Parathyroid adenoma (tissue), 2 donors: ENCODE measurements at regions not wholly inside any gene's neighbourhood (a gene's known extent, or its start where the extent isn't known, plus 50 kb on each side); places are given as distances from the start of the nearest gene placed in this dataset.

Experiments
- H2AFZ ChIP-seq: fragments of 300-600 bp; sonication (generic); one replicate; pipeline ENCODE4 v1.7.0; 2017; ENCODE audit warnings: antibody characterized with exemption, mild to moderate bottlenecking
- H3K27ac ChIP-seq: fragments of 300-600 bp; sonication (generic); one replicate; pipeline ENCODE4 v1.7.0; 2017
- H3K27me3 ChIP-seq: fragments of 300-600 bp; sonication (generic); one replicate; pipeline ENCODE4 v1.7.0; 2017; ENCODE audit warnings: low read length; ENCODE audit not compliant: control insufficient read depth, insufficient read depth
- H3K36me3 ChIP-seq: fragments of 300-600 bp; sonication (generic); one replicate; pipeline ENCODE4 v1.7.0; 2017; ENCODE audit warnings: low read length; ENCODE audit not compliant: control insufficient read depth, insufficient read depth
- H3K4me1 ChIP-seq: fragments of 300-600 bp; sonication (generic); one replicate; pipeline ENCODE4 v1.7.0; 2017; ENCODE audit warnings: control low read depth
- H3K4me2 ChIP-seq: fragments of 300-600 bp; sonication (generic); one replicate; pipeline ENCODE4 v1.7.0; 2017; ENCODE audit warnings: low read length
- H3K4me3 ChIP-seq: fragments of 300-600 bp; sonication (generic); one replicate; pipeline ENCODE4 v1.7.0; 2017; ENCODE audit warnings: low read depth, low read length
- H3K79me2 ChIP-seq: fragments of 300-600 bp; sonication (generic); one replicate; pipeline ENCODE4 v1.7.0; 2017; ENCODE audit warnings: control low read depth
- H3K9ac ChIP-seq: fragments of 300-600 bp; sonication (generic); one replicate; pipeline ENCODE4 v1.7.0; 2017; ENCODE audit warnings: mild to moderate bottlenecking
- H3K9me3 ChIP-seq: fragments of 300-600 bp; sonication (generic); one replicate; pipeline ENCODE4 v1.7.0; 2017; ENCODE audit warnings: low read length; ENCODE audit not compliant: control insufficient read depth
- TF ChIP-seq, protein P1 (sequence below): fragments of 300-600 bp; sonication (generic); IDR thresholded peaks from one replicate; pipeline ENCODE4 v1.7.0; 2017; ENCODE audit warnings: antibody characterized with exemption, mild to moderate bottlenecking
- donor health status: primary hyperparathyroidism.

DNA sequence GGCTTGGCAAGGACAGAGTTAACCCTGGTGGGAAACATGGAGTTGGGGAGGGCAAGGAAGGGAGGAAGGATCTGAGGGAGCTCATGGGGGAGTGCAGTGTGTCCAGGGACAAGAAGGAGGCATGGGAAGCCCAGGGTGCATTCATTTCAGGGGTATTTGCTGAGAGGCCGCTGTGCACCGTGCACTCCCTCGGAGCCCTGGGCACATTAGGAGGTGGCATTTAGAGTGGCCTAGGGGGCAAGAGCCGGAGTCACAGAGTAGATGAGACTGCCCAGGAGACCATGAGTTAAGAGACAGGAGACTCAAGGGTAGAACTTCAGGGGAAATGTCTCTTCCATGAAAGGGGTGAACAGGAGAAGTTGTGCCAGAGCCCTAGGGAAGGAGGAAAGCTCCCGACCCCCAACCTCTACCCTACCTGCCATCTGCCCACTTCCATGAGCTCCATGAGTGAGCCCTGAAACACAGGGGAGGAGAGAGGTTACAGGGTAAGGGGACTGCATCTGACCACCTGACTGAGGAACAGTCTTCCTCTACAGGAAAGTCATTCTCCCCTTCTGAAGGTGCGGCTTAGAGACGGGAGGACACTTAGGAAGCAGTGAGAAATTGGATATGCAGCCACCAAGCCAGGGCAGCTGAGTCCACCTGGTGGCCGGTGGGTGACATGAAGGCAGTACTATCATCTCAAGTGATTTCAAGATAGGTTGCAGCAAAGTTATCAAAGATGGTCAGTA lies 58.5 kb upstream of the COPS8 start:
- H2AFZ ChIP-seq = no peak overlapping the region
- H3K4me3 ChIP-seq = no peak overlapping the region
- H3K27me3 ChIP-seq = no peaks in the 10 kb centered on the region
- TF ChIP-seq, protein P1, sequence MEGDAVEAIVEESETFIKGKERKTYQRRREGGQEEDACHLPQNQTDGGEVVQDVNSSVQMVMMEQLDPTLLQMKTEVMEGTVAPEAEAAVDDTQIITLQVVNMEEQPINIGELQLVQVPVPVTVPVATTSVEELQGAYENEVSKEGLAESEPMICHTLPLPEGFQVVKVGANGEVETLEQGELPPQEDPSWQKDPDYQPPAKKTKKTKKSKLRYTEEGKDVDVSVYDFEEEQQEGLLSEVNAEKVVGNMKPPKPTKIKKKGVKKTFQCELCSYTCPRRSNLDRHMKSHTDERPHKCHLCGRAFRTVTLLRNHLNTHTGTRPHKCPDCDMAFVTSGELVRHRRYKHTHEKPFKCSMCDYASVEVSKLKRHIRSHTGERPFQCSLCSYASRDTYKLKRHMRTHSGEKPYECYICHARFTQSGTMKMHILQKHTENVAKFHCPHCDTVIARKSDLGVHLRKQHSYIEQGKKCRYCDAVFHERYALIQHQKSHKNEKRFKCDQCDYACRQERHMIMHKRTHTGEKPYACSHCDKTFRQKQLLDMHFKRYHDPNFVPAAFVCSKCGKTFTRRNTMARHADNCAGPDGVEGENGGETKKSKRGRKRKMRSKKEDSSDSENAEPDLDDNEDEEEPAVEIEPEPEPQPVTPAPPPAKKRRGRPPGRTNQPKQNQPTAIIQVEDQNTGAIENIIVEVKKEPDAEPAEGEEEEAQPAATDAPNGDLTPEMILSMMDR = peak; percentile 88
- no peak overlapping the region for H3K4me2 ChIP-seq
- H3K27ac ChIP-seq = no peak overlapping the region
- no peak overlapping the region for H3K9ac ChIP-seq
- no peaks in the 10 kb centered on the region for H3K36me3 ChIP-seq
- H3K4me1 ChIP-seq = no peaks in the 10 kb centered on the region
- no peaks in the 10 kb centered on the region for H3K79me2 ChIP-seq
- H3K9me3 ChIP-seq = no peaks in the 10 kb centered on the region

DNA sequence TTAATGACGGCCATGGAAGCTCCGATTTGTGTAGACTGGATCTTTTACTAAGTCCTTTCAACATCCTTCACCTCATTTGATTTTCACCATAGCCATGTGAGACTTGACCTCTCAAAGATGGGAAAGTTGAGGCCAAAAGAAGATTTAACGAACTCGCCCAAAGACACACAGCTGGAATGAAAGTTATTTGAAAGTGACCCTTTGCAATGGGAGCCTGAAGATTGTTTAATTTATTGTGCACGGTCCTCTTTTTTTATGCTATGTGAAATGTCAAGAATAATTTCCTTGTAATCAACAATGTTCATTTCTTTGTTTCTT lies 58.0 kb upstream of the COPS8 start:
- no peak overlapping the region for H3K4me3 ChIP-seq
- no peak overlapping the region for H3K27ac ChIP-seq
- H3K4me1 ChIP-seq = no peaks in the 10 kb centered on the region
- H3K4me2 ChIP-seq = no peak overlapping the region
- TF ChIP-seq, protein P1 = no peak
- H3K27me3 ChIP-seq = no peaks in the 10 kb centered on the region
- H3K79me2 ChIP-seq = no peaks in the 10 kb centered on the region
- no peaks in the 10 kb centered on the region for H3K36me3 ChIP-seq
- no peak overlapping the region for H2AFZ ChIP-seq
- H3K9ac ChIP-seq = no peak overlapping the region
- H3K9me3 ChIP-seq = no peaks in the 10 kb centered on the region

DNA sequence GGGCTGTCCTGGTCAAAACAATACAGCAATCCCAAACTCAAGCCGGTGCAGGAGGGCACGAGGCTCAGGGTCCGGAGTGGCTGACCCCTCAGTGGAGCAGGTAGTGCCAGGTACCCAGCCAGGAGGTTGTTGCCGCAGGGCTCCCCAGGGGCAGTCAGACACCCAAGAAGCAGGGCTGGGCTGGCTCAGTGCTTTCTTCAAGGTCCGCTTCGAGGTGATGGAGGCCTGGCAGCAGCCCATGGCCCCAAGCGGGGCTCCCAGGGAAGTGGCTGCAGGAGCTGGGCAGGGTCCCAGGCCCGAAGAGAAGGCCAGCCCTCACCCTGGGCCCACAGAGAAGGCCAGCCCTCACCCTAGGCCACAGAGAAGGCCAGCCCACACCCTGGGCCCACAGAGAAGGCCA lies 55.3 kb upstream of the COPS8 start:
- H3K36me3 ChIP-seq = no peaks in the 10 kb centered on the region
- H3K9ac ChIP-seq = no peak overlapping the region
- H3K4me1 ChIP-seq = no peaks in the 10 kb centered on the region
- no peak overlapping the region for H3K4me3 ChIP-seq
- H2AFZ ChIP-seq = no peak overlapping the region
- no peaks in the 10 kb centered on the region for H3K9me3 ChIP-seq
- H3K79me2 ChIP-seq = no peaks in the 10 kb centered on the region
- no peak overlapping the region for H3K4me2 ChIP-seq
- H3K27me3 ChIP-seq = no peaks in the 10 kb centered on the region
- H3K27ac ChIP-seq = no peak overlapping the region
- TF ChIP-seq, protein P1 = no peak

DNA sequence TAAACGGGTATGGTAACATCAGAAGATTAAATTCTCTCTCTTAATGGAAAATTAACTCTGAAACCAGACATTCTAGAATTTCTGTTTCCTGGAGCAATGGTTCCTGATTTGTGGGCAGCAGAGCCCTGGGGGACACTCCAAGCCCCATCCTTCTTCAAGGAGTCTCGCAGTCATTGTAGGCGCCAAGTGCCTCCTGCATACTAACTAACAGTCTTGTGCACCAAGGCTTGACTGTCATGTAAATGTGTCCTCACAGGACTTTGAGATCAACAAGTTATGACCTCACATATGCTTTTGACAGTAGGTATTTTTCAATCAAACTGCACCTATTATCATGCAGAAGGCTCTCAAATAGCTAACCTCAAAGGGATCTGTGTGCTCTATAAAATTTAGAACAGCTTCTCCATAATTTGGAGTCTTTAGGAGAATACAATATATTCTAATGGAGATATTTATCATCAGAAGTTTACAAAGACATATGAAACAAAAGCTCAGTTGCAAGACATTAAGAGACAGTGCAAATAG lies 52.1 kb upstream of the COPS8 start:
- Histone ChIP-seq H3K36me3 (no peaks in the 10 kb centered on the region), H3K27ac (no peak overlapping the region), H3K9me3 (no peaks in the 10 kb centered on the region), H3K4me3 (no peak overlapping the region), H3K4me2 (no peak overlapping the region), H3K79me2 (no peaks in the 10 kb centered on the region), H2AFZ (no peak overlapping the region), H3K4me1 (no peaks in the 10 kb centered on the region), H3K9ac (no peak overlapping the region), H3K27me3 (no peaks in the 10 kb centered on the region)
- TF ChIP-seq, protein P1 = no peak
